PC-3 (cell line): ENCODE measurements at regions not wholly inside any gene's neighbourhood (a gene's known extent, or its start where the extent isn't known, plus 50 kb on each side); places are given as distances from the start of the nearest gene placed in this dataset.

Experiments used
- ATAC-seq: fragments of 200-7000 bp; cut with Tn5 transposase; 2 replicates; pipeline ENCODE4 v1.9.1; 2020; ENCODE audit warnings: mild to moderate bottlenecking, moderate library complexity
- BruUV-seq: library from RNA; stranded (reverse); fragments of 400-500 nt; replicated peaks from 2 replicates; lab custom pipeline; 2021; lab: Mats Ljungman, UMichigan
- CTCF ChIA-PET: fragments of 300-600 bp; sonication (Branson Sonifier 250); formaldehyde crosslinking; loops from one replicate; lab custom pipeline; 2022; ENCODE audit warnings: antibody characterized with exemption; lab: Charles Lee
- POLR2A ChIA-PET: fragments of 300-600 bp; sonication (Branson Sonifier 250); formaldehyde crosslinking; loops from one replicate; lab custom pipeline; 2022; ENCODE audit warnings: antibody characterized with exemption; ENCODE audit not compliant: unreplicated experiment; lab: Charles Lee
- DNase-seq: peaks from one replicate; pipeline ENCODE4 v3.0.0-alpha.2; 2015
- H2AFZ ChIP-seq: fragments of 300-600 bp; sonication (generic); 2 replicates; pipeline ENCODE4 v1.6.0; 2016; ENCODE audit warnings: antibody characterized with exemption, low read length
- H3F3A ChIP-seq: fragments of 300-600 bp; sonication (generic); one replicate; pipeline ENCODE4 v1.6.0; 2017; ENCODE audit warnings: antibody characterized with exemption, low read length, control low read depth, mild to moderate bottlenecking; ENCODE audit not compliant: unreplicated experiment
- H3K27ac ChIP-seq: fragments of 300-600 bp; sonication (generic); 2 replicates; pipeline ENCODE4 v1.5.1; 2016; ENCODE audit warnings: mild to moderate bottlenecking, low read length
- H3K27me3 ChIP-seq: fragments of 300-600 bp; sonication (generic); 2 replicates; pipeline ENCODE4 v1.6.1; 2016; ENCODE audit warnings: low read length, mixed read lengths
- H3K36me3 ChIP-seq: fragments of 300-600 bp; sonication (generic); 2 replicates; pipeline ENCODE4 v1.6.1; 2016; ENCODE audit warnings: low read depth, mixed run types, low read length, mixed read lengths
- H3K4me1 ChIP-seq: fragments of 300-600 bp; sonication (generic); 2 replicates; pipeline ENCODE4 v1.5.1; 2016; ENCODE audit warnings: low read length; ENCODE audit not compliant: insufficient read depth
- H3K4me2 ChIP-seq: fragments of 300-600 bp; sonication (generic); 2 replicates; pipeline ENCODE4 v1.6.0; 2016; ENCODE audit warnings: low read length
- H3K4me3 ChIP-seq: fragments of 300-600 bp; sonication (generic); 2 replicates; pipeline ENCODE4 v1.5.1; 2016; ENCODE audit warnings: mild to moderate bottlenecking, low read length, mixed read lengths
- H3K79me2 ChIP-seq: fragments of 300-600 bp; sonication (generic); 2 replicates; pipeline ENCODE4 v1.6.1; 2017; ENCODE audit warnings: low read length, mixed read lengths
- H3K9ac ChIP-seq: fragments of 300-600 bp; sonication (generic); 2 replicates; pipeline ENCODE4 v1.6.0; 2016; ENCODE audit warnings: mild to moderate bottlenecking, low read length
- H3K9me2 ChIP-seq: fragments of 300-600 bp; sonication (generic); replicated peaks from 2 replicates; pipeline ENCODE4 v1.6.1; 2016; ENCODE audit warnings: mixed run types, low read length, mixed read lengths
- H3K9me3 ChIP-seq: fragments of 300-600 bp; sonication (generic); 2 replicates; pipeline ENCODE4 v1.6.1; 2016; ENCODE audit warnings: low read length, mixed read lengths
- H4K20me1 ChIP-seq: fragments of 300-600 bp; sonication (generic); 2 replicates; pipeline ENCODE4 v1.6.1; 2016; ENCODE audit warnings: low read length, mixed read lengths
- CTCF ChIP-seq: fragments of 300-600 bp; sonication (generic); conservative IDR thresholded peaks from 2 replicates; pipeline ENCODE4 v1.5.1; 2017; ENCODE audit warnings: antibody characterized with exemption, low read depth, mild to moderate bottlenecking, low read length
- EZH2 ChIP-seq: fragments of 300-600 bp; sonication (generic); IDR thresholded peaks from one replicate; pipeline ENCODE4 v1.6.1; 2017; ENCODE audit warnings: antibody characterized with exemption, mild to moderate bottlenecking, low read length; ENCODE audit not compliant: unreplicated experiment
- EZH2phosphoT487 ChIP-seq: fragments of 300-600 bp; sonication (generic); IDR thresholded peaks from 2 replicates; pipeline ENCODE4 v1.6.1; 2018; ENCODE audit warnings: mild to moderate bottlenecking, antibody characterized with exemption, low read length, borderline replicate concordance
- intact Hi-C: fragments of 100-400 bp; cut with micrococcal nuclease; formaldehyde crosslinking; loops from 2 replicates; pipeline ENCODE4 v1.9.0; 2023

GRCh38 chr14:98725191-98725590, 546.8 kb downstream of the BCL11B start:
- H3K27me3 ChIP-seq: peaks cover 35% of the 10 kb centered on the region
- no peaks in the 10 kb centered on the region for H3F3A ChIP-seq
- no peaks in the 10 kb centered on the region for H3K9me2 ChIP-seq
- no peaks in the 10 kb centered on the region for H3K36me3 ChIP-seq
- DNase-seq (no peak), ATAC-seq (no peak)
- H3K9ac ChIP-seq: no peak overlapping the region
- no TSS peak for BruUV-seq
- no peaks in the 10 kb centered on the region for H4K20me1 ChIP-seq
- H3K9me3 ChIP-seq: no peaks in the 10 kb centered on the region
- no peaks in the 10 kb centered on the region for H3K79me2 ChIP-seq
- H2AFZ ChIP-seq: no peak overlapping the region
- no peak overlapping the region for H3K27ac ChIP-seq
- H3K4me2 ChIP-seq: no peak overlapping the region
- intact Hi-C loops: no loop called here
- POLR2A ChIA-PET: no interaction called here
- CTCF ChIA-PET: no interaction called here
- TF ChIP-seq EZH2: no peak
- TF ChIP-seq EZH2phosphoT487: no peak
- no peak for TF ChIP-seq CTCF
- H3K4me3 ChIP-seq: no peak overlapping the region
- no peaks in the 10 kb centered on the region for H3K4me1 ChIP-seq

DNA sequence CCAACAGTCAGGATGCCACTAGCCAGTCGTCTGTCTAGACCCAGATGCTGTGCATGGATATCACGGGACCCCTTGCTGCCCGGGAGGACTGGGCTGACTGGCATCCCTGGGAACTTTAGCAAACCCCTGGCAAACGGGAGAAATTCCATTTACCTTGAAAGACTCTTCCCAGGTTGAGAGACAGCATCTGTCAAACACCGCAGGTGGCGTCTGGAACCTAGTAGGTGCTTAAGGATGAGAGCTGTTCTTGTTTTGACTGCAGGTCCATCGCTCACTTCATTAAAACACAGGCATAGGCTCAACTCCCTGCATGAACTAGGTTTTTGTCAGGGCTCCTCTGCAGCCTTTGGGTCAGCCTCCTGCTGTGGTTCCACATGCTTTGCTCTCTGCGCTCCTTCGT, 546.3 kb downstream of the BCL11B start:
- CTCF ChIA-PET: no interaction called here
- no TSS peak for BruUV-seq
- intact Hi-C loops: no loop called here

More for the DNA sequence above, 546.3 kb downstream of the BCL11B start:
- no peak for DNase-seq
- H3K36me3 ChIP-seq: no peaks in the 10 kb centered on the region
- H3K9me3 ChIP-seq: no peaks in the 10 kb centered on the region
- peaks cover 35% of the 10 kb centered on the region for H3K27me3 ChIP-seq
- H3K79me2 ChIP-seq: no peaks in the 10 kb centered on the region
- no peaks in the 10 kb centered on the region for H3F3A ChIP-seq
- TF ChIP-seq CTCF (no peak), EZH2 (no peak), EZH2phosphoT487 (no peak)
- POLR2A ChIA-PET: no interaction called here
- H3K9me2 ChIP-seq: no peaks in the 10 kb centered on the region
- no peak overlapping the region for H2AFZ ChIP-seq
- H3K4me1 ChIP-seq: no peaks in the 10 kb centered on the region
- no peak overlapping the region for H3K27ac ChIP-seq
- no peak for ATAC-seq
- H4K20me1 ChIP-seq: no peaks in the 10 kb centered on the region
- no peak overlapping the region for H3K9ac ChIP-seq
- H3K4me2 ChIP-seq: no peak overlapping the region
- no peak overlapping the region for H3K4me3 ChIP-seq
